Ovary (tissue), 7 donors: ENCODE measurements at regions not wholly inside any gene's neighbourhood (a gene's known extent, or its start where the extent isn't known, plus 50 kb on each side); places are given as distances from the start of the nearest gene placed in this dataset.
"Not testable (repeated sequence)": the region's sequence is repeated elsewhere in the genome, so short reads cannot be mapped to it uniquely, and the experiment has no call there.

ENCODE experiments used
- DNase-seq, 5 donors: peaks; one replicate each; pipeline ENCODE4 v3.0.0-alpha.2; 2019 to 2020
- H3K27ac ChIP-seq, 2 donors: fragments of 200-600 bp; one replicate each; pipeline versions ENCODE4 v1.5.1 to v1.8.0; 2019 to 2022
- H3K27me3 ChIP-seq: fragments of 200-600 bp; one replicate; pipeline ENCODE4 v1.8.0; 2022
- H3K36me3 ChIP-seq: fragments of 200-600 bp; sonication (generic); one replicate; pipeline ENCODE4 v1.5.1; 2019
- H3K4me1 ChIP-seq: one replicate; pipeline ENCODE4 v1.8.1; 2013; ENCODE audit warnings: mild to moderate bottlenecking, moderate library complexity; ENCODE audit not compliant: insufficient read depth
- H3K4me3 ChIP-seq: fragments of 200-600 bp; sonication (generic); one replicate; pipeline ENCODE4 v1.5.1; 2017
- H3K9me3 ChIP-seq, 2 donors: fragments of 200-600 bp in 1 of 2; sonication (generic) in 1 of 2; one replicate each; pipeline versions ENCODE4 v1.5.1 to v1.8.1; 2013 to 2019; ENCODE audit warnings: mild to moderate bottlenecking in 1 of 2, moderate library complexity in 1 of 2
- EP300 ChIP-seq: sonication (generic); formaldehyde crosslinking; IDR thresholded peaks from one replicate; pipeline ENCODE4 v1.6.1; 2017; ENCODE audit warnings: antibody characterized with exemption
- POLR2A ChIP-seq: fragments of 450-650 bp; IDR thresholded peaks from one replicate; pipeline ENCODE4 v1.6.1; 2017; ENCODE audit warnings: antibody characterized with exemption, mild to moderate bottlenecking, moderate library complexity
- WGBS, 3 donors: extraction: QIAGEN DNeasy Blood & Tissue Kit in 1 of 3; methylation state at CpG; one replicate each; pipeline versions ENCODE4 v1.1.5 to v1.1.7; 2013 to 2017; 5-methylcytosine and 5-hydroxymethylcytosine counted together
- intact Hi-C, 4 donors: fragments of 100-400 bp; cut with DNase I; formaldehyde crosslinking; loops; one replicate each; pipeline versions ENCODE4 v1.11.0 to v1.15.1; 2022 to 2023
- TF ChIP-seq, protein P1 (sequence below), 3 donors: fragments of 450-650 bp in 2 of 3; fragments of 200-600 bp in 1 of 3; IDR thresholded peaks; one replicate each; pipeline versions ENCODE4 v1.5.1 to v1.8.0; 2016 to 2022; ENCODE audit warnings: antibody characterized with exemption in 3 of 3, mild to moderate bottlenecking in 1 of 3
- donor health status: DM: no; HTN: no; CAD: no; lungs with moderate emphysema.
- donor health status: DM: no; HTN: no; CAD: no.
- donor health status: Bipolar disorder and iron deficiency.
- donor health status: DM: no; HTN: no; CAD: no.
- donor health status: DM: yes; HTN: yes; CAD: no.

DNA sequence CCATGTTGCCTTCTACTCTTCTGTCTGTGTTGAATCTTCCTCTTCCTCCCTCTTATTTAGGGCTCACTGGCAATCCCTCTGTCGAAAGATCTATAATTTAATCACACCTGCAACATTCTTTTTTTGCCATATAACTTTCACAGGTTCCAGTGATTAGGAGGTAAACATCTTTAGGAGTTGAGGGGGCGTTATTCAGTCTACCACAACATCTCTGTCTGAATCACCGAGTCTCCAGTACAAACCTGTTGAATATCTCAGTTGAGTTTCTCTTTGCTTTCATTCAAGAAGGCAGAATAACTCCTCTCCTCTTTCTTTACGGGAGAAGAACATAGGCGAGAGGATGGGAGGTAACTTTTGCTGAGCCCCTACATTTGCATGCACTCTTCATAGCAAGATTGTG, 101.9 kb upstream of the CDC42BPA start:
- 86 to 93% (median 88%) methylated on average over 5 of the region's 5 CpGs for WGBS, 3 donors
- Histone ChIP-seq H3K9me3 (no peaks in the 10 kb centered on the region), H3K4me3 (no peak overlapping the region), H3K27me3 (no peaks in the 10 kb centered on the region), H3K4me1 (no peaks in the 10 kb centered on the region), H3K36me3 (no peaks in the 10 kb centered on the region), H3K27ac (no peak overlapping the region)
- TF ChIP-seq POLR2A (no peak), EP300 (no peak)
- TF ChIP-seq, protein P1, sequence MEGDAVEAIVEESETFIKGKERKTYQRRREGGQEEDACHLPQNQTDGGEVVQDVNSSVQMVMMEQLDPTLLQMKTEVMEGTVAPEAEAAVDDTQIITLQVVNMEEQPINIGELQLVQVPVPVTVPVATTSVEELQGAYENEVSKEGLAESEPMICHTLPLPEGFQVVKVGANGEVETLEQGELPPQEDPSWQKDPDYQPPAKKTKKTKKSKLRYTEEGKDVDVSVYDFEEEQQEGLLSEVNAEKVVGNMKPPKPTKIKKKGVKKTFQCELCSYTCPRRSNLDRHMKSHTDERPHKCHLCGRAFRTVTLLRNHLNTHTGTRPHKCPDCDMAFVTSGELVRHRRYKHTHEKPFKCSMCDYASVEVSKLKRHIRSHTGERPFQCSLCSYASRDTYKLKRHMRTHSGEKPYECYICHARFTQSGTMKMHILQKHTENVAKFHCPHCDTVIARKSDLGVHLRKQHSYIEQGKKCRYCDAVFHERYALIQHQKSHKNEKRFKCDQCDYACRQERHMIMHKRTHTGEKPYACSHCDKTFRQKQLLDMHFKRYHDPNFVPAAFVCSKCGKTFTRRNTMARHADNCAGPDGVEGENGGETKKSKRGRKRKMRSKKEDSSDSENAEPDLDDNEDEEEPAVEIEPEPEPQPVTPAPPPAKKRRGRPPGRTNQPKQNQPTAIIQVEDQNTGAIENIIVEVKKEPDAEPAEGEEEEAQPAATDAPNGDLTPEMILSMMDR (IDR thresholded peaks at IDR 0.05): no peak
- DNase-seq: no peak
- intact Hi-C loops: no loop called here

DNA sequence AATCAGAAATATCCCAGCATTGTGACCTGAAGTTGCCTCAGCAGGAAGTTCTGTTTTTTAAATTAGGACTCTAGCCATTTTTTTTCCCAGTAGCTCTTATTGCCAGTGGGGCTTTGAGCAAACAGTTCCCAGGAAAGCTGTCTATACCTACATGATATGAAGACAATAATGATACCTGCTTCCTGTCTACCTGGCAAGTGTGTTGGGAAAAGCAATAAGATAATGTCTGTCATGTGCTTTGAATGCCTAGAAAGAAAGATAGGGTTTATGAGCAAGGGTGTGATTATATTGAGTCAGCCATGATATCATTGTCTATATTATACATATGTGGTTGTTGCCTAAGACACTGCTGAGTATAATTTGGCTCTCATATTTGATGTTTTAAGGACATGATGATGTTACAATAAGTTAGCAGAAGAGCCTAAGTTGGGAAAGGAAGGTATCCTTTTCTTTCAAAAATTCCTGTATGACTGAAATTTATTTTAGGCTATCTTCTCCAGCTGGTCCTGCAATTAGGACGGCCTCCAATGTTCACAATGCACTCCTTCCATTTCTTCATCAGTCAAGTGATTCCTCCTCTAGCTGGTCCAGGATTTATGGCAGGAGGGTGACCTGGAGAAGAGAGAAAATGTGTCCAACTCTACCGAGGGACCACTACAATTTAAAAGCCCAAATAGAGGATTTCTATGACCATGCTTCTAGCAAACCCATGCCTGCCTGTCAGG, 99.6 kb upstream of the CDC42BPA start:
- H3K36me3 ChIP-seq: no peaks in the 10 kb centered on the region
- intact Hi-C loops: no loop called here
- no peaks in the 10 kb centered on the region for H3K9me3 ChIP-seq
- no peak for DNase-seq
- TF ChIP-seq POLR2A: no peak
- WGBS, 3 donors: 51 to 71% (median 59%) methylated on average over 2 of the region's 2 CpGs
- H3K27me3 ChIP-seq: no peaks in the 10 kb centered on the region
- no peak overlapping the region for H3K4me3 ChIP-seq
- no peak overlapping the region for H3K27ac ChIP-seq
- no peaks in the 10 kb centered on the region for H3K4me1 ChIP-seq

DNA sequence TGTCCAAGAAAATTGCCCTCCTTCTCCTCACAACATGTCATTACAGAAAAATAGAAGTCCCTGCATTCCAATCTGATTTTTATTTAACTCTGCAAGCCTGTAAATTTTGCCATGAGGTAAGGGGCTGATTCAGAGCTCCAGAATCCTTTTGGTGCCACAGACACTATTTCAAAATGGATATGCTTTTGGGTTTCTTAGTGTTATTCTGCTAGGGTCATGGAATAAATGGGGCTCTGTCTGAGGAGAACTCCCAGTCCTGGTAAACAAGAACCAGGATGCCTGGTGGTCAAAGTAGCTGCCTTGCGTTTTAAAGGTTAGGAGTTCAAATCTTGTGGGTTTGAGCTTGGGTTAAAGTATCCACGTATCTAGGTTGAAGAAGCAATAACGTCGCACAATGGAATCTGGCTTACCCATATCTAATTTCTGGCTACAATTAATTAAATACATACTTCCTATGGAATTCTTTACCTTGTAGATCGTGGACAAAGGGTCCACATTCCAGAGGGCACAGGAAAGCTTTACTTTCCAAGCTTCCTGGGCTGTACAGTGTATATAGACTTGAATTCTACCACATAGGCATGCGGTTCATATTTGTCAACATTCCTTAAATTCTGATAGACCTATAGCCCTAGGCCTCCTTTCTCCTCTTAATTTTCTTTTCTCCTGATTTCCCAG, 98.0 kb upstream of the CDC42BPA start:
- DNase-seq: no peak
- H3K4me3 ChIP-seq: no peak overlapping the region
- H3K36me3 ChIP-seq: no peaks in the 10 kb centered on the region
- H3K27me3 ChIP-seq: no peaks in the 10 kb centered on the region
- no peak overlapping the region for H3K27ac ChIP-seq
- no peaks in the 10 kb centered on the region for H3K9me3 ChIP-seq
- TF ChIP-seq, protein P1 (IDR thresholded peaks at IDR 0.05): no peak
- TF ChIP-seq EP300: no peak
- TF ChIP-seq POLR2A: no peak
- intact Hi-C loops: no loop called here
- H3K4me1 ChIP-seq: no peaks in the 10 kb centered on the region
- 89 to 93% (median 91%) methylated on average over 6 of the region's 6 CpGs for WGBS, 3 donors

DNA sequence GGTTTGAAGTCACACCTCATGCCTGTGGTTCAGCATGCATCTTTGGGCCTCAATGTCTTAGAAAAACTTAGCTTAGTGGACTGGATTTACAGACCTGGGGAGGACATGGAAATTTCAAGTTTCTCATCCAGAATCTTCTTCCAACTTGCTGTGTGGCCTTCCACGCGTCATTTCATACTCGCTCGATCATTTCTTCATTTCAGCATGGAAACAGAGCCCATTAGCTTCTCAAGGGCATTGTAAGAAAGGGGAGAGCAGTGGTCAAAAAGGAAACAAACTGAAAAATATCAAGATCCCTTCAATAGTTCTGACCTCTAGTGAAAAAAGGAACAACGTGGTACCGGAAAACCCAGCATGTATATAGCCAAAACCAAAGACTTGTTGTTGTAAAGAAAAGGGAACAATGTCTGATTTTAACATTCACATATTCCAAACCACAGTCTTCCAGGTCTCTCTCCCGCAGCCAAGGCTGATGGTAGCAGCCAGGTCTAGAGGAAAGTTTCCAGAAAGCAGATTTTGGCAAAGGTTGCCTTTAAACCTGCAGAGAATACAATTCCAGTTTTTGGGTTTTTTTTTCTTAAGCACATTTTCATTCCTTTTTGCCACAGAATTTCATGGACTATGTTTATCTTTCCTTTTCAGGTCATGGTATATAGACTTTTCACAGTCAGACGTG, 97.0 kb upstream of the CDC42BPA start:
- Histone ChIP-seq H3K9me3 (no peaks in the 10 kb centered on the region), H3K27me3 (no peaks in the 10 kb centered on the region), H3K27ac (no peak overlapping the region), H3K4me1 (no peaks in the 10 kb centered on the region), H3K4me3 (no peak overlapping the region), H3K36me3 (no peaks in the 10 kb centered on the region)
- intact Hi-C loops: no loop called here
- DNase-seq: no peak
- TF ChIP-seq POLR2A (no peak), EP300 (no peak)
- TF ChIP-seq, protein P1 (IDR thresholded peaks at IDR 0.05): no peak
- 56 to 63% (median 61%) methylated on average over 8 of the region's 8 CpGs for WGBS, 3 donors

GRCh38 chr1:227411066-227411465, 92.8 kb upstream of the CDC42BPA start:
- TF ChIP-seq POLR2A (no peak), EP300 (no peak)
- TF ChIP-seq, protein P1 (IDR thresholded peaks at IDR 0.05): no peak
- 60 to 82% (median 69%) methylated on average over 7 of the region's 7 CpGs for WGBS, 3 donors
- Histone ChIP-seq H3K9me3 (no peaks in the 10 kb centered on the region), H3K36me3 (no peaks in the 10 kb centered on the region), H3K4me1 (no peaks in the 10 kb centered on the region), H3K4me3 (no peak overlapping the region), H3K27me3 (no peaks in the 10 kb centered on the region), H3K27ac (no peak overlapping the region)
- no peak for DNase-seq
- intact Hi-C loops: no loop called here

- H3K4me1 ChIP-seq, H3K36me3 ChIP-seq, DNase-seq, H3K9me3 ChIP-seq, intact Hi-C loops, H3K27ac ChIP-seq, H3K4me3 ChIP-seq, H3K27me3 ChIP-seq: not testable (repeated sequence)
Measured at GRCh38 chr1:227406332-227406731, 88.0 kb upstream of the CDC42BPA start.
